ENCODE measurements at regions not wholly inside any gene's neighbourhood (a gene's known extent, or its start where the extent isn't known, plus 50 kb on each side); places are given as distances from the start of the nearest gene placed in this dataset.

- no peak for DNase-seq
Measured at GRCh38 chr9:80401243-80401642, 829.5 kb downstream of the TLE4 start.

DNA sequence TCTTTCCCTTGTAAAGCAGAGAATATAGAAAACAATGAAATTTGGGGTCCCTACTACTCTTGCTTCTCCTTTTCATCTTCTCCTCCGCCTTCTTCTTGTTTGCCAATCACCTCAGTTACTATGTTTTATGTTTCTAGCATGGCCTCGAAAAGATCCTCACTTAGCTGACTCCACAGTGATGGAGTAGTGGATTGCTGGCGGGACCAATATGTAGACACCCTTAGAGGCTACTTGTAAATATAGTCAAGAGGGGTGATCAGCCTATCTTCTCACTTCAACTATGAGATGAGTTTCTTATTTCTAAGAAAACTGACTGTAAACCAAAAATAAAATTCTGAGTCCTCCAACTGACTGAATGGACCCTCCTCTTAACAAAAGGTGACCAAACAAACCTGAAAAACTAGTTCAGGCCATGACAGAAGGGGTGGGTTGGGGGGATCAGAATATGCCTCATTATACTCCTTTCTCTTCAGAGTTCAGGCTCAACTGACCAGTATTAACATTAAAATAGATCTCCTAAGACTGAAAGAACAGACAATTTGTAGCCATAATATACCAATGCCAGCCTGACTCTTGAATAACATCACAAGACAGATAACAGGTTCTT lies 829.0 kb downstream of the TLE4 start:
- DNase-seq, result no peak

- DNase-seq, result no peak
Measured at GRCh38 chr9:80399606-80400005, 827.8 kb downstream of the TLE4 start.

- DNase-seq, result no peak
Measured at GRCh38 chr9:80387828-80388227, 816.1 kb downstream of the TLE4 start.

DNA sequence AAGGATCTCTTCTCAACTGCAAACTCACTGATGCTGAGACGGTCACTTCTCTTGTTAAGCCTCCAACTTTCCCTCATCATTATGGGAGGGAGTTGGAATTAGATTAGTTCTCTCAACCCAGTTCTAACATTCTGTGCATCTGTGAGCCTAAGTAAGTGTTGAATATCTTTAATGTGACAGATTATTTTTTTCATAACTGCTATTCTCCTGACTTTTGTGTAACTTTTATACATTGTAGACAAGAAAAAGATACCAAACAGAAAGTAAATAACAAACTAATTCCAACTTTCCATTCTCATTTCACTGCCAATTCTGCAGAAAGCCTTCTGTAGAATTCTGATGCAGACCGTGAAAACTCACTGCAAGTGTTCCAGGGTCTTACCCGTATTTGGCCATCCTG lies 813.5 kb downstream of the TLE4 start:
- DNase-seq, result no peak

- no peak for DNase-seq
Measured at GRCh38 chr9:80383331-80383730, 811.6 kb downstream of the TLE4 start.

DNA sequence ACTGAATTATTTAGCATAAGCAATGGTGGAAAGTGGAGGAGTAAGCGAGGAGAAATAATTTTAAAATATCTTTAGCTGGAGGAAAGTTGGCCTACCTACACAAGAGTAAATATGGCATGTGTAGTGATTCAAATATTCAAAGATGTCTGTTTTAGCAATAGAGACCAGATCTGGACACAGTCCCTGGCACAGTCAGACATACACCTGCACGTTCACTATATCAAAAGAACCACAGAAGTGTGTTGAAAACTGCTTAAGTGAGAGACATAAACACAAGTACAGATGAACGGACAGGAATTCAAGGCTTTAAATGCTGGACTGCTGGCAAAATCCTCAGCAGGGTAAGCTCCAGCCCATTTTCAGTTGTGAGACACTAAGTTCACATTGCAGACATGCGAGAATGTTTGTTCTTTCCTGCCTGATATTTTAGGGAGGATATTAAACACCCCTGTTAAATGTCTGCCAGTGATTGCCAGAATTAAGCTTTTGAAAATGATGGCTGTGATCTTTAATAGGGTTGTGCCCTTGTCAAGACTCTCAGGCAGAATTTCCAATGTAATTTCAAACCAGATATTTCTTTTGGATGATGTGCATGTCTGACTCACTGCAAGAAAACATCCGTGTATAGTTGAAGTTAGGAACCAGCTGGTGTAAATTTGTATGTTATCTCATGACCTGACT lies 810.6 kb downstream of the TLE4 start:
- DNase-seq, result no peak

GRCh38 chr9:80380301-80380700 lies 808.5 kb downstream of the TLE4 start:
- no peak for DNase-seq

DNA sequence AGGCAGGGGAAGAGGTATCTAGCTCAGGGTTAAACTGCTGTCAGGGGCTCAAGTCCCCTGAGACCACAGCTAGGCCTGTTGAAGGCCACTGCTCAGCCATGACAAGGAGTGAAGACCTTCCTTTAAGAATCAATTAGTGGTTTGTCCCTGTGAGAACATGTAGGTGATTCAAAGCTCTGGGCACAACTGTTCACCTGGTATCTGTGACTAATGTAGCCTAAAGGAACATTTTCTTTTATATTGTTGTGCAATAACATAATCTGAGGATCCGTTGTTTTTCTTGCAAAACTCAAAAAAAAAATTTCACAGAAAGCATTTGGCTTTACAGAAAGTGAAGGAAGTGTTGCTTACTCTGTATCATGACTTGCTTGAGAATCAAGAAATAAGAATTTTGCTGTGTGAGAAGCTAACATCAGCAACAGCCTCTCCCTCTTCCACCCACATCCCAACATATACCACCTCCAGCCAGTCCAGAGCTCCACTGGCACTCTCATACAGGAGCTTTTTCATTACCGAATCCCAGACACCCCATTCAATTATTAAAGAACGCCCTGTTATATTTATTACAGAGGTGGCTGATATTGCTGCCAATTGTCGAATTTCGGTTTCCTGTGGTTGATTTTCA lies 807.0 kb downstream of the TLE4 start:
- DNase-seq, result no peak

GRCh38 chr9:80376180-80376579 lies 804.4 kb downstream of the TLE4 start:
- no peak for DNase-seq

DNA sequence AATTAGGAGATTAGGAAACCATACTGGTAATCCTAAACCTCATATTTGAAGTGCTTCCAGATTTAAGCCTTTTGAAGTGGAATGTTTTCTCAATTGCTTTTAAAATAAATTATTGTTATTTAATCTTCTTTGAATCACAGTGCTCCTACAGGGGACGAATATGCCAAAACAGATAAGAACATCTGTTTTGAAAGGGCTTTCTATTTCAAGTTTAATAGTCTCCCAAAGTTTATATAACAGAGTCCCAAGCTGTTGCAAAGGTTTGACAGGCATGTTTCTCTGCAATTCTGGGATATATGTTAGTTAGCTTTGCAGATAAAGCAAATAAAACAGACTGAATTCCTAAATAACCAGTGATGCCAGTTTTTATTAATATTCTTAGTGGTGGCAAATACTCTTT lies 803.7 kb downstream of the TLE4 start:
- no peak for DNase-seq

- DNase-seq, result no peak
Measured at GRCh38 chr9:80369641-80370040, 797.9 kb downstream of the TLE4 start.

- DNase-seq, result no peak
Measured at GRCh38 chr9:80366626-80367025, 794.9 kb downstream of the TLE4 start.

DNA sequence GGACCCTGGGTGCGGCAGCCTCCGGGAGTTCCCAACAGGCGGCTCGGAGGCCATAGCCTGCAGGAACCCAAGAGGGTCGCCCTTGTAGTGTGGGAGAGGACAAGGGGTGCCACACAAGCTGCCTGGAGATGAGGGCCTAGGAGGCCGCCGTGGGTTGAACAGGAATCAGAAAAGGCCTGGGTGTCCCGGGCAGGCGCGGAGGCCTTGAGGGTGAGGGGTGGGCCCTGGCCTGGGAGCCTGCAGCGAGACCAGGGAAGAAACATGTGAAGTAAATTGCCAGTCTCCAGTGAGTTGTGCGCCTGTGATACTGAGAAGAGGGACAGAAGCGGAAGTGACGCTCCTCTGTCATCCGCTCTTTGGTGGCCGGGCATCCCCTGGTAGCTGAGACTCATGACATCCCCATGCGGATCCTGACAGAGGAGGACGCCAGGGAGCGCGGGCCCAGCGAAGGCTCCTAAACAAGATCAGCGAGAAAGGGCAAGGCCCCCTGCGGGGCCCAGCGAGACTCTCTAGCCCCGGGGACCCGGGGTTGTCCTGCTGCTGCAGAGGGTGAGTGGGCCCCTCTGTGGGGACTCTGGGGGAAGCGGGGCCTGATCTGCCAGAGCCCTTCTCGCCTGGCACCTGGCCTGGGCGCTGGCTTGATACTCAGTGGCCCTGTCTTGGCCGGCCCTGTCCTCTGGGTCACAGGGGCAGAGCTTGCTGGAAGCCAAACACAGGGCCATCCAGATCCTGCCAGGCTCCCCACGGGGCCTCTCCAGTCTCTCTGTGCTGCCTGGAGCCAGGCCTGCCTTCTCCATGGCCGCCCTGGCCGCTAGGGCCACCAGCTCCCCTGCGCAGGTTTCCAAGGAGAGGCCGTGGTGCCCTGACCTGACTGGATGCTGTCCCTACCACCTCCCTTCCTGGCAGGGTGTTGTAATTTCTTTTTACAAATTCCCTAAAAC lies 788.4 kb downstream of the TLE4 start:
- no peak for DNase-seq

DNA sequence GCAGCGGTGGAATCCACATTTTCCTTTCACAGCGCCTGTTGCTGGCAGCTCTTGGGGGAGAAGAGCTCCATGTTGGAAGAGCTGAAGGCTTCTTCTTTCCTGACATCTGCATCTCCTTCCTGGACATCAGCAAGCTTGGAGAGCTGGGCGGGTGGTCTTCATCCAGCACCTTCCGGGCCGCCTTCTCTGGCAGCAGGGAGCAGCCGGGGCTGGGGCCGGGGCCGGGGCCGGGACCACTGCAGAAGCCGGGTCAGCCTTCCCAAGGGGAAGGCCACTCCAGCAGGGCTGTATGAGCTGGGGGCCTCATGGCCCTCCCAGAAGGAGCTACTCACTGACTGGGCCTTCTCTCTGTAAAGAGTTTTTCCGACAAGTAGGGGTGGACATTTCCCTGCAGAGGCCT lies 787.5 kb downstream of the TLE4 start:
- no peak for DNase-seq

DNA sequence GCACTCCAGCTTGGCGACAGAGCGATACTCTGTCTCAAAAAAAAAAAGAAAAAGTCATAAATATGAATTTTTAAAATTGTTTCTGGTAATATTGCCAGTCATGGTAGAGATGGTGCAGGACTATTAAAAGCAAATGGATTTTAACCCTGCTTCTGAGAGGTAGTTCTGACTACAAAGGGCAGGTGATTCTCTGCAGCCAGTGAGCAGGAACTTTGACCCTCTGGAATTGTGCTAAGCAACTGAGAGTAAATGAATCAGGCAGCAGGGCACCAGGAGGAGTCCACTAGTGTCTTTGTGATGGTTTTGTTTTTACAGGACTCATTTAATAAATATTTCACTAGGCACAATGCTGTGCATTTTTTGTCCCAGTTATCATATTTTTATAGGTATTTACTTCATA lies 781.2 kb downstream of the TLE4 start:
- no peak for DNase-seq

DNA sequence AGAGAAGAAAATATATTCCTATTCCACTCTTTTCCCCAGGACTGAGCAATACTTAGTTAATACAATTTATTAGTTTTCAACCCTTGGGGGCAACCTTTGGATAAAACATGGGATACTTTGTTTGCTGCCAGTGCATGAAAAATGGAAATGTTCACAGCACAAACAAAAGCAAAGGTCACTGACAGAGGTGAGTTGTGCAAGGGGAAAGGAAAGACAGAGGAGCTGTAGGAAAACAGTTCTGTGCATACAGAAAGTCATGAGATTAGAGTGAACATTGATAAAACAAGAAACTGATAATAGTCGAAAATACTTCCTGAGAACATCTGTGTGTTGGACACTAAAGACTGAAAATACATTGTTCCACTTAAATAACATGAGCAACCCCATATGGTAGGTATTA lies 779.8 kb downstream of the TLE4 start:
- DNase-seq, result no peak

DNA sequence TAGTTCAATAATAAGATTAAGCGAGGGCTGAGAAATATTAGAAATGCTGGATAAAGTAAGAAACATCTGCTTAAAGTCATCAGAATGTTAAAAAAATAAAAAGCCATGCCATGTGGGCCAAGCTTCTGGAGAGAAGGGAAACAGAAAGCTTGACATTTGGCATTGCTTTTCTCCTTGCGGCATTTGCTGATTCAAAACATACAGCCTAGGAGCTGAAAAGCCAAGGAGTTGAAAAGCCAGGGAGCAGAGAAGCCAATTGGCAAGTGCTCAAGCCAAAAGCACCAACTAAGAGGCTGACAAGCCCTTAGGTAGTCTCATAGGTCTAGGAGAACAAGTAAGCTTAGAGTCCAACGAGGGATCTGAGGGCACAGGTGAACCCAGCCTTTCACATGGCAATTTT lies 754.3 kb downstream of the TLE4 start:
- no peak for DNase-seq

GRCh38 chr9:80320916-80321315 lies 749.2 kb downstream of the TLE4 start:
- DNase-seq, result no peak

DNA sequence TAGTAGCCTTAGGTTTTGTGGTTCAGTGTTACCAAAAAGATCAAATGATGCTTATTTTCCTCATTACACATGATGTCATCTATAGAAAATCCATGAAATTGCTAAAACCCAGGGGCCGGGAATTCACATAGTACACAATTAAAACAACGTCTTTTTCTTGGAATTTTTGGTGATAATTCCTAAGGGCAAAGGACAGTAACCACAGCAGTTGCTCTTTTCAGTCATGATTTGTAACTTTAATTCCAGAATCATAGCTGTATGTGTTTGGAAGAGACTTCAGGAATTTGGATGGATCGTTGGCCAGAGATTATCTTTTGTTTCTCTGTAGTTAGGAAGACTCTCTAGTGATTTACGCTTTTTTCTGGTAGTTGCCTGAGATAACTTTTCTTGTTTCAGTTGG lies 748.7 kb downstream of the TLE4 start:
- no peak for DNase-seq

DNA sequence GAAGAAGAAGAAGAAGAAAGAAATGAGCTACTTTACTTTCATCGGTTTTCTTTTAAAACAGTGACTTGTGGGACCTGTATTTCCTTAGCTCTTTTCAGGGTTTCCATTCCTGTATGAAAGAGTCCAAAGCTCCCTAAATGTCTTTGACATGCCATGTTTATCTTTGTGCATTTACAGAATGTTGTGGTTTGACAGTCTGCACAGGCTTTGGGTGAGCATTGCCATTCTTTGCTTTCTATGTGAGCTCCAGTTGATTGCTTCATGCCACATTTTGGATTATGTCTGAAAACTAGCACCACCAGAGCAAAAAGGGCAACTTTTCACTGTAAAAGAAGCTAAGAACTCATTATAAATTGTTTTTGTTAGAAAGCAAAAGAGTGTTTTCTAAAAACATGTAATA lies 733.4 kb downstream of the TLE4 start:
- no peak for DNase-seq

- no peak for DNase-seq
Measured at GRCh38 chr9:80294955-80295354, 723.2 kb downstream of the TLE4 start.

DNA sequence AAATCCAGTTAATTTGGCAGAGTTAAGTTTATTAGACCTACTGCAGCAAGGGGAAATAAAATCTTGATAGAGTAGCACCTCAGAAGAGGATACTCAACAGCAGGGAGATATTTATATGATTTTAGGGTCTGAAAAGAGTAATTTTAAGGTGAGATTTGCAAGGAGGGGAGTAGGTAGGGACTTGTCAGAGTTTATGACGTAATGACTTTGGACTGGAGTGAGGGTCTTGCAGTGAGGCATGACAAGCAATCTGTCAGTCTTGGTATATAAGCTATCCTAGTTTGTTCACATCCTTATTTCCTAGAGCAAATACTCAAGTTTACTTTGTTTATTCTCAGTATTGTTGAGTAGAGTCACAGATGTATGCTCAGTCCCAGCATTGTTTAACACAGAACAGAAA lies 722.6 kb downstream of the TLE4 start:
- DNase-seq, result no peak

GRCh38 chr9:80292231-80292630 lies 720.5 kb downstream of the TLE4 start:
- no peak for DNase-seq

Data from activated T-cell treated with anti-CD3 and anti-CD28 coated beads, Interleukin-2, amount 50 U/mL, for 1 hour (primary cell).